ENCODE measurements at regions not wholly inside any gene's neighbourhood (a gene's known extent, or its start where the extent isn't known, plus 50 kb on each side); places are given as distances from the start of the nearest gene placed in this dataset.
"Not testable (repeated sequence)": the region's sequence is repeated elsewhere in the genome, so short reads cannot be mapped to it uniquely, and the experiment has no call there.

DNA sequence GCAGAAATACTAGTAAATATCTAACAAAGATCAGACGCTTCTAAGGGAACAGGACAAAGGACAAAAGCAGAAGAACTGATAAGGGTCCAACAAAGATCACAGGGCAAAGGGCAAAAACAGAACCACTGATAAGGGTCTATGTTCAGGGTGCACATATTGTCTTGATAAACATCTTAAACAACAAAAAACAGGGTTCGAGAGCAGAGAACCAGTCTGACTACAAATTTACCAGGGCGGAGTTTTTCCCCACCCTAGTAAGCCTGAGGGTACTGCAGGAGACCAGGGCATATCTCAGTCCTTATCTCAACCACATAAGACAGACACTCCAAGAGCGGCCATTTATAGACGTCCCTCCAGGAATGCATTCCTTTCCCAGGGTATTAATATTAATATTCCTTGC, 833.5 kb downstream of the BRINP3 start:
- not testable (repeated sequence) for H3K4me3 Mint-ChIP-seq, H3K36me3 Mint-ChIP-seq, H3K9me3 Mint-ChIP-seq, DNase-seq, H3K27ac Mint-ChIP-seq, H3K4me1 Mint-ChIP-seq, H3K27me3 Mint-ChIP-seq

DNA sequence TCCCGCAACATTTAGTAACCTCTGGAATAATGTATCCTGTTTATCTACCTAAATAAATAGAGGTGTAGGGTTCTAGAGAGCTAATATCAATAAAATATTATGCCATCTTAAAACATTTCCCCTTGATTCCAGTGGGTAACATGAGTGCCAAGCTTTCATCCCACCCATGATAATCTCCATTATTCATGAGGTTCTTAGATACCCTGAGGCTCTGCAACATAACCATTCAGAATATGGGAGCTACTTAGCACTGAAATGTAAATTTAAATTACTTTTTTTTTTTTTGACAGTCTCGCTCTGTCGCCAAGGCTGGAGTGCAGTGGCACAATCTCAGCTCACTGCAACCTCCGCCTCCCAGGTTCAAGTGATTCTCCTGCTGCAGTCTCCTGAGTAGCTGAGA, 832.7 kb downstream of the BRINP3 start:
- Mint-ChIP-seq H3K27ac (no peak overlapping the region), H3K9me3 (peaks cover 1% of the 10 kb centered on the region), H3K4me3 (no peak overlapping the region), H3K27me3 (no peaks in the 10 kb centered on the region), H3K4me1 (no peaks in the 10 kb centered on the region), H3K36me3 (no peaks in the 10 kb centered on the region)
- DNase-seq: no peak

DNA sequence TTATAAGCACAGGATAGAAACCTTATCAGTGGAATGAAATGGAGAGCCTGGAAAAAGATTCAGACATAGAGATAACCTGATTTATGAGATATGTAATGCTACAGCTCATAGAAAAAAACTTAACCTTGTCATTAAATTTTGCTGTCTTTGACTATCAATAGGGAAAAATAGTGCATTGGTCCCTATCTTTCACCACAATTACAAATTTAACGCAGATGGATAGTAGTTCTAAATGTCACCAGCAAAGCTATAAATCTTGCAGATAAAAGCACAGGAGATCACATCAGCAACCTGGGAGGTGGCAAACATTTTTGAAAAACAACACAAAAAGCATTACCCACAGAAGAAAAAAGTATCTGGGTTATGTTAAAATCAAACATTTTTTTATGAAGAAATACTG, 831.6 kb downstream of the BRINP3 start:
- Mint-ChIP-seq H3K27me3 (no peaks in the 10 kb centered on the region), H3K36me3 (no peaks in the 10 kb centered on the region), H3K27ac (no peak overlapping the region), H3K4me3 (no peak overlapping the region), H3K9me3 (peaks cover 5% of the 10 kb centered on the region), H3K4me1 (no peaks in the 10 kb centered on the region)
- no peak for DNase-seq

DNA sequence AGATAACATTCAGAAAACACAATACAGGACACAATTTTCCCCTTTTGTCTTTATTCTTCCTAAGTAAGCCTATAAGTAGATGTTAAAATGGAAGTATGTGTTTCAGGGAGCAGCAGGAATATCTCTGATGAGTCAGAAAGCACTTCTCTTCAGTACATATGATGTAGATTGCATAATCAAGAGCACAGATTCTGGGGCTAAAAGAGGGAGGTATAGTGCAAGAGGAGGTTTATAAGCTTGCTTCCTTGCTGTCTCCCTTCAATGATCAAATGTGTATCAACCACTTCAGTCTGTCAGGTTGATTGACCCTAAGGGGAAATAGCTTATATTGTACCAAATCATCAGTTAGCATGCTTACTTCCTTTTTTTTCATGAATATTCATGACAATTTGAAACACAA, 822.8 kb downstream of the BRINP3 start:
- DNase-seq: no peak
- no peak overlapping the region for H3K4me3 Mint-ChIP-seq
- peaks cover 11% of the 10 kb centered on the region for H3K9me3 Mint-ChIP-seq
- H3K4me1 Mint-ChIP-seq: no peaks in the 10 kb centered on the region
- no peak overlapping the region for H3K27ac Mint-ChIP-seq
- H3K36me3 Mint-ChIP-seq: no peaks in the 10 kb centered on the region
- H3K27me3 Mint-ChIP-seq: no peaks in the 10 kb centered on the region

DNA sequence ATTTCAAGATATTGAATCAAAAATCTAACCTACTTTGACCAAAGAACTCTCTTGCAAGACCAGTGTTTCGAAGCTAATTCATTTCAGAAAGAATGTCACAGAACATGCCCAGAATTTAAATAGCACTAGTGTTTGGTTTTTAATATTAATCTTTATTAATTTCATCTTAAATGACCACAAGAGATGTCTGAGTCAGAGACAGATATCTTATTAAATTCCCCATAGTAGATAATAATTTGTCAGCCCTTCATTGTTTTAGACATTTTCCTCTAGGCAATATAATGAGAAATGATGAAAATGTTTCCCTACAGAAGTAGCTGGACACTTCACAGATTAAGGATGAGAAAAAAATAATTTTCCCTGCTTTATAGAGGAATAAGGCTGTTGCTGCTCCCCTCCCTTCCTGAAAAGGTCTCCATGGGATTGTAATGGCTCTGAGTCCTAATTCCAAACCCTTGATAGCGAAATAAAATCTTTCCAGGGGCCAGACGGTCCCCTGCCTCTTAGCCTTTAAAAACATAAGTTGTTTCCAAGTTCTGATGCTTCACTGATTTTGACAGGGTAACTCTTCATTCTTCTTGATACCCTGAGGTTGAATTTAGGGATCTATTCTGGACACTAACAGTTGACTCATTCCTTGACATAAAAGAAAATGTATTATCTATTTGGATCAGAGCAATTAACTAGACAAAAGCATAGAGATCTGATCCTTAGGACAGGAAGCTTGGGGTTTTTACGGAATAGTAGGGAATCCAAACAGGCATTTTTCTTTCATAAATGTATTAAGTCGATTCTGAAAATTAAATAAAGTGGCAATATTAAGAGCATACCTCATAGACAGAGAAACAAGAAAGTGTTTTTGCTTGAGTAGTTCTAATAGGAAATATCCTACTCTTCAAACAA, 820.8 kb downstream of the BRINP3 start:
- Mint-ChIP-seq H3K9me3 (peaks cover 7% of the 10 kb centered on the region), H3K4me1 (no peaks in the 10 kb centered on the region), H3K27me3 (no peaks in the 10 kb centered on the region), H3K4me3 (no peak overlapping the region), H3K27ac (no peak overlapping the region), H3K36me3 (no peaks in the 10 kb centered on the region)
- no peak for DNase-seq

GRCh38 chr1:189657715-189658114, 819.9 kb downstream of the BRINP3 start:
- no peaks in the 10 kb centered on the region for H3K4me1 Mint-ChIP-seq
- DNase-seq: no peak
- H3K4me3 Mint-ChIP-seq: no peak overlapping the region
- peaks cover 7% of the 10 kb centered on the region for H3K9me3 Mint-ChIP-seq
- H3K27ac Mint-ChIP-seq: no peak overlapping the region
- H3K36me3 Mint-ChIP-seq: no peaks in the 10 kb centered on the region
- no peaks in the 10 kb centered on the region for H3K27me3 Mint-ChIP-seq

GRCh38 chr1:189658381-189658780, 819.3 kb downstream of the BRINP3 start:
- peaks cover 7% of the 10 kb centered on the region for H3K9me3 Mint-ChIP-seq
- DNase-seq: no peak
- H3K27me3 Mint-ChIP-seq: no peaks in the 10 kb centered on the region
- H3K4me1 Mint-ChIP-seq: no peaks in the 10 kb centered on the region
- no peak overlapping the region for H3K4me3 Mint-ChIP-seq
- no peaks in the 10 kb centered on the region for H3K36me3 Mint-ChIP-seq
- H3K27ac Mint-ChIP-seq: no peak overlapping the region

DNA sequence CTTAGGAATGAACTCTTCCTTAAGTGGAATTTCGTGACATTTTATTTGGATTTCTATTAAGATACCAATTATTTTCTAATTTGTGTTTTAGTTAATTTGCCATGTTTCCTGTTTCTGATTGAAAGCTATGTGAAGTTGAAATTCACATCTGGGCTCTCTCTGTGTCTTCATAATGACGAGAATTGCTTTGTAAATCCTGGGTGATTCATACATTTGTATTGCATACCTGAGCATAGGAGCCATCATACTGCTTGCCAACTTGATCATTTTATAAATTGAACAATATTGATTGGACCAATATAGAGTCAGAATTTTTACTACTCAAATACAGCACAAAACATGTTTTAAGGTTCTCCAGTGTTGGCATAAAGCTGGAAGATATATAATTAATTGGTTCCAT, 817.9 kb downstream of the BRINP3 start:
- DNase-seq: no peak
- no peaks in the 10 kb centered on the region for H3K4me1 Mint-ChIP-seq
- no peak overlapping the region for H3K27ac Mint-ChIP-seq
- no peaks in the 10 kb centered on the region for H3K27me3 Mint-ChIP-seq
- no peak overlapping the region for H3K4me3 Mint-ChIP-seq
- peaks cover 5% of the 10 kb centered on the region for H3K9me3 Mint-ChIP-seq
- no peaks in the 10 kb centered on the region for H3K36me3 Mint-ChIP-seq

GRCh38 chr1:189662190-189662589, 815.5 kb downstream of the BRINP3 start:
- Mint-ChIP-seq H3K27ac (no peak overlapping the region), H3K36me3 (no peaks in the 10 kb centered on the region), H3K4me3 (no peak overlapping the region), H3K4me1 (no peaks in the 10 kb centered on the region), H3K27me3 (no peaks in the 10 kb centered on the region), H3K9me3 (peaks cover 14% of the 10 kb centered on the region)
- no peak for DNase-seq

- Mint-ChIP-seq H3K4me3 (no peak overlapping the region), H3K27me3 (no peaks in the 10 kb centered on the region), H3K27ac (no peak overlapping the region), H3K4me1 (no peaks in the 10 kb centered on the region), H3K9me3 (peaks cover 15% of the 10 kb centered on the region), H3K36me3 (no peaks in the 10 kb centered on the region)
- no peak for DNase-seq
These were observed 807.8 kb downstream of the BRINP3 start for GRCh38 chr1:189669846-189670245.

- no peaks in the 10 kb centered on the region for H3K36me3 Mint-ChIP-seq
- no peak overlapping the region for H3K27ac Mint-ChIP-seq
- no peak for DNase-seq
- H3K9me3 Mint-ChIP-seq: peaks cover 5% of the 10 kb centered on the region
- H3K27me3 Mint-ChIP-seq: no peaks in the 10 kb centered on the region
- H3K4me3 Mint-ChIP-seq: no peak overlapping the region
- no peaks in the 10 kb centered on the region for H3K4me1 Mint-ChIP-seq
These were observed 804.4 kb downstream of the BRINP3 start for GRCh38 chr1:189673217-189673616.

DNA sequence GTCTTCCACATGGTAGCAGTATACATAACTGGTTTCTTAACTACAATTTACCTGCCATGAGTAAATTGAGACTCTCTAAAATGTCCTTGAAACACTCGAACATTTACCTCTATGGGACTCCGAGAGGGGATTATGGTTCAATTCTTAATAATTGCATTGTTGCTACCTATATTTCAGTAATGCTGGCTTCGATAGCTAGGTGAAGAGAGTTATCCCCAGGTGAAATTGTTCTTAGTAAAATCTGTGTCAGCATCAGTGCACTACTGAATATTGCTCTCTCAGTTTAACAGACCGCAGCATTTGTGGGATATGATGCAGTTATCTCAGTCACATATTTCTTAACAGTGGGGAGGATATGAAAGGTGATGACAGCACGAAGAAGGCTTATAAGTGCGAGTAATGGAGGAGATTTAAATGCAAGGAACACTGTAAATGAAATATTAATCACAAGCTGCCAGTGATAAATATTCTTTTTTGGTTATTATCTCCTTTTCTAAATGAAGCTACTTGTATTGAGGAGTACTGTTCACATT, 801.9 kb downstream of the BRINP3 start:
- H3K9me3 Mint-ChIP-seq: peaks cover 2% of the 10 kb centered on the region
- H3K27me3 Mint-ChIP-seq: no peaks in the 10 kb centered on the region
- H3K36me3 Mint-ChIP-seq: no peaks in the 10 kb centered on the region
- no peak for DNase-seq
- H3K27ac Mint-ChIP-seq: no peak overlapping the region
- H3K4me1 Mint-ChIP-seq: no peaks in the 10 kb centered on the region
- H3K4me3 Mint-ChIP-seq: no peak overlapping the region

- Mint-ChIP-seq H3K9me3 (peaks cover 2% of the 10 kb centered on the region), H3K27ac (no peak overlapping the region), H3K4me1 (no peaks in the 10 kb centered on the region), H3K27me3 (no peaks in the 10 kb centered on the region), H3K36me3 (no peaks in the 10 kb centered on the region), H3K4me3 (no peak overlapping the region)
- no peak for DNase-seq
These were observed 798.9 kb downstream of the BRINP3 start for GRCh38 chr1:189678779-189679178.

GRCh38 chr1:189681252-189681919, 796.3 kb downstream of the BRINP3 start:
- H3K27ac Mint-ChIP-seq: no peak overlapping the region
- H3K27me3 Mint-ChIP-seq: no peaks in the 10 kb centered on the region
- H3K9me3 Mint-ChIP-seq: peaks cover 2% of the 10 kb centered on the region
- no peaks in the 10 kb centered on the region for H3K4me1 Mint-ChIP-seq
- no peak overlapping the region for H3K4me3 Mint-ChIP-seq
- H3K36me3 Mint-ChIP-seq: no peaks in the 10 kb centered on the region
- no peak for DNase-seq

GRCh38 chr1:189682591-189682990, 795.1 kb downstream of the BRINP3 start:
- DNase-seq: no peak
- H3K4me3 Mint-ChIP-seq: no peak overlapping the region
- H3K36me3 Mint-ChIP-seq: no peaks in the 10 kb centered on the region
- no peaks in the 10 kb centered on the region for H3K4me1 Mint-ChIP-seq
- H3K9me3 Mint-ChIP-seq: peaks cover 2% of the 10 kb centered on the region
- H3K27ac Mint-ChIP-seq: no peak overlapping the region
- H3K27me3 Mint-ChIP-seq: no peaks in the 10 kb centered on the region

DNA sequence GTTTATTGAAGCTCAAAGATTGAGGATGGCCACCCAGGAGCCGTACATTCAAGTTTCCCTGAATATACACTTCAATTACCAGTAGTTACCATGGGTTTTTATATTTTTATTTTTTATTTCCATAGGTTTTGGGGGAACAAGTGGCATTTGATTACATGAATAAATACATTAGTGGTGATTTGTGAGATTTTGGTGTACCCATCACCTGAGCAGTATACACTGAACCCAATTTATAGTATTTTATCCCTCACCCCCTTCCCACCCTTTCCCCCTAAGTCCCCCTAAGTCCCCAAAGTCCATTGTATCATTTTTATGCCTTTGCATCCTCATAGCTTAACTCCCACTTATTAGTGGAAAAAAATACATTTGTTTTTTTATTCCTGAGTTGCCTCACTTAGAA, 791.4 kb downstream of the BRINP3 start:
- no peak overlapping the region for H3K4me3 Mint-ChIP-seq
- no peak overlapping the region for H3K27ac Mint-ChIP-seq
- no peaks in the 10 kb centered on the region for H3K36me3 Mint-ChIP-seq

More for the DNA sequence above, 791.4 kb downstream of the BRINP3 start:
- H3K9me3 Mint-ChIP-seq: peaks cover 4% of the 10 kb centered on the region
- no peak for DNase-seq
- no peaks in the 10 kb centered on the region for H3K27me3 Mint-ChIP-seq
- no peaks in the 10 kb centered on the region for H3K4me1 Mint-ChIP-seq

Data from activated naive CD8-positive, alpha-beta T cell treated with anti-CD3 and anti-CD28 coated beads for 36 hours (primary cell).